AG09319 (cell line): ENCODE measurements at regions not wholly inside any gene's neighbourhood (a gene's known extent, or its start where the extent isn't known, plus 50 kb on each side); places are given as distances from the start of the nearest gene placed in this dataset.

ENCODE experiments used
- DNase-seq: peaks from one replicate; pipeline ENCODE4 v3.0.0-alpha.2; 2010; ENCODE audit warnings: low read depth; ENCODE audit errors: extremely low read depth
- CTCF ChIP-seq: IDR thresholded peaks from 2 replicates; pipeline ENCODE4 v1.5.1; 2011; ENCODE audit warnings: low read depth, mild to moderate bottlenecking, inconsistent platforms, low read length, moderate library complexity

GRCh38 chr18:75658330-75658729, 230.8 kb upstream of the SMIM21 start:
- no peak for TF ChIP-seq CTCF
- DNase-seq: no peak

GRCh38 chr18:75656563-75657247, 229.2 kb upstream of the SMIM21 start:
- DNase-seq: no peak
- TF ChIP-seq CTCF: no peak

- no peak for DNase-seq
- no peak for TF ChIP-seq CTCF
Observed at GRCh38 chr18:75656035-75656434, 228.5 kb upstream of the SMIM21 start.

GRCh38 chr18:75654851-75655751, 227.6 kb upstream of the SMIM21 start:
- DNase-seq: no peak
- TF ChIP-seq CTCF: no peak

GRCh38 chr18:75654386-75654785, 226.9 kb upstream of the SMIM21 start:
- no peak for TF ChIP-seq CTCF
- DNase-seq: no peak

- DNase-seq: no peak
- TF ChIP-seq CTCF: no peak
Observed at GRCh38 chr18:75652528-75652927, 225.0 kb upstream of the SMIM21 start.

GRCh38 chr18:75644871-75645270, 217.4 kb upstream of the SMIM21 start:
- no peak for TF ChIP-seq CTCF
- DNase-seq: no peak
